Bronchial epithelial cell (primary cell): ENCODE measurements at regions not wholly inside any gene's neighbourhood (a gene's known extent, or its start where the extent isn't known, plus 50 kb on each side); places are given as distances from the start of the nearest gene placed in this dataset.

Experiments used
- DNase-seq: peaks from one replicate; pipeline ENCODE4 v3.0.0-alpha.2; 2010; ENCODE audit warnings: low read depth
- FAIRE-seq: peaks from 2 replicates; lab custom pipeline; 2011; peaks lifted over from hg19 to GRCh38; lab: Jason Lieb, UNC
- H3K27me3 ChIP-seq: 2 replicates; pipeline ENCODE4 v1.5.1; 2011; ENCODE audit warnings: low read length; ENCODE audit not compliant: control insufficient read depth, insufficient read depth
- H3K36me3 ChIP-seq: 2 replicates; pipeline ENCODE4 v1.5.1; 2011; ENCODE audit warnings: low read length; ENCODE audit not compliant: control insufficient read depth, insufficient read depth
- H3K4me3 ChIP-seq: 2 replicates; pipeline ENCODE4 v1.5.1; 2011; ENCODE audit warnings: mild to moderate bottlenecking, low read depth, low read length, control low read depth
- CTCF ChIP-seq: IDR thresholded peaks from 2 replicates; pipeline ENCODE4 v1.5.1; 2011; ENCODE audit warnings: mild to moderate bottlenecking, moderate library complexity, low read length, control low read depth, inconsistent platforms; ENCODE audit not compliant: insufficient read depth, severe bottlenecking

GRCh38 chr16:11450136-11450535 is 104.9 kb downstream of the RMI2 start:
- no peaks in the 10 kb centered on the region for H3K27me3 ChIP-seq
- TF ChIP-seq CTCF: no peak

GRCh38 chr16:11452298-11452697 is 107.0 kb downstream of the RMI2 start:
- FAIRE-seq (no peak), DNase-seq (no peak)
- H3K27me3 ChIP-seq: no peaks in the 10 kb centered on the region
- H3K36me3 ChIP-seq: no peaks in the 10 kb centered on the region
- TF ChIP-seq CTCF: no peak
- H3K4me3 ChIP-seq: no peak overlapping the region

More at GRCh38 chr16:11450136-11450535, 104.9 kb downstream of the RMI2 start:
- no peak overlapping the region for H3K4me3 ChIP-seq
- no peak for DNase-seq
- no peak for FAIRE-seq
- H3K36me3 ChIP-seq: no peaks in the 10 kb centered on the region

DNA sequence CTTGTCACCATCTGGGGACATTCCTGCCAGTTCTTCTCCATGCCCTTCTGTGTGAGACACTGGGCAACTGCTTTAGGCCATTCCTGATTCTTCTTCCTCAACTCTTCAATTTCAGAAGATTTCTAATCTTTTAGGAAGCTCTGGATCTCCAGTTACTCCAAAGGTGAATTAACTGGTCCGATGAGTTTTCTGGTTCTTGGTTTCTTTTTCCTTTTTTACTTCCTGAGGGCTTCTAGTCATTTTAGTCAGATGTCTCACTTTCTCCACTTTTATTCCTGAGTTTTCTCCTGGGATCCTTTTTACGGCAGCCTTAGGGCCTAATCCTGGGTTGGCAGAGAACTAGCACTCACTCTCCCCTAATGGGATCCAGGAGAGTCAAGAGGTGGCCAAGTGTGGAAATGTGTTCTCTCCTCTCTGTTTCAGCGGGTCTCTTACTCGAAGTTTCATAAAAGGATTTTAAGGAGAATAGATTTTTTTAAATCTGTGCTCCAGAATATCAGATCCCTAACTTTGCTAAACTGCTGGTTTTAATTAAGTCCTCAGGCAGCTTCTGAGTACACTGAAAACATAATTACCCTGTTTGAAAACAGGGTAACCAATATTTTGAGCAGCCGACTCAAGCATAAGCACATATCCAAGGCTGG is 107.6 kb downstream of the RMI2 start:
- FAIRE-seq (no peak), DNase-seq (no peak)
- Histone ChIP-seq H3K36me3 (no peaks in the 10 kb centered on the region), H3K27me3 (no peaks in the 10 kb centered on the region), H3K4me3 (no peak overlapping the region)
- TF ChIP-seq CTCF: no peak

GRCh38 chr16:11456741-11457140 is 111.5 kb downstream of the RMI2 start:
- Histone ChIP-seq H3K4me3 (no peak overlapping the region), H3K27me3 (no peaks in the 10 kb centered on the region), H3K36me3 (no peaks in the 10 kb centered on the region)
- DNase-seq: no peak
- TF ChIP-seq CTCF: no peak
- FAIRE-seq: no peak

GRCh38 chr16:11459722-11460121 is 114.5 kb downstream of the RMI2 start:
- no peak overlapping the region for H3K4me3 ChIP-seq
- no peaks in the 10 kb centered on the region for H3K36me3 ChIP-seq
- DNase-seq: no peak
- peaks cover under 1% of the 10 kb centered on the region for H3K27me3 ChIP-seq
- TF ChIP-seq CTCF: no peak
- FAIRE-seq: no peak

DNA sequence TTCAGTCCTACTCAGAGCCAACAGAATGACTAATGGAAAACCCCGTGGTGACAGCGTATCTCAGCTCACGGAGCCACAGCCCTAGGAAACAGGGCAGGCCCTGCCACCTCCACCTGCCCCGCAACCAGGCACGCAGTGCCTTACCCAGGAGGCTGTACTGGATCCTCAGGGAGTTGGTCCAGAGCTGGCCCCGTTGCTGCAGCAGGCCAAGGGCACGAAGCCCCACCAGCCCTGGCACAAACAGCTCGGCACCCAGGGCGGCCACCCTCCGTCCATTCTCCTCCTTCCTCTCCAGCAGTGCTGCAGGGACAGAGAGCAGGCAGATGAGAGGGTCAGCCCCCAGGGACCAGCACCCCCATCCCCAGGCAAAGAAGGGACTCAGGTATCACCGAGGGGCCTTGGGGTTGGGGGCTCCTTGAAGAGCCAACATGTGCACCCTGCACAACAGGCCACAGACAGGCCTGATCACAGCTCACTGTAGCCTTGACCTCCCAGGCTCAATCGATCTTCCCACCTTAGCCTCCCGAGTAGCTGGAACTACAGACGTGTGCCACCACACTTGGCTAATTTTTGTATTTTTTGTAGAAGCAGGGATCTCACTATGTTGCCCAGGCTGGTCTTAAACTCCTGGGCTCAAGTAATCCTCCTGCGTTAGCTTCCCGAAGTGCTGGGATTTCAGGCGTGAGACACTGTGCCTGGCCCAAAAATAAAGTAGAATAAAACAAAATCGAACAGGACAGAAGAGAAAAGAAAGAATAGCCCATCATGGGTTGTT is 115.7 kb downstream of the RMI2 start:
- H3K4me3 ChIP-seq: no peak overlapping the region
- no peaks in the 10 kb centered on the region for H3K36me3 ChIP-seq
- H3K27me3 ChIP-seq: peaks cover 3% of the 10 kb centered on the region
- TF ChIP-seq CTCF: no peak
- no peak for DNase-seq
- FAIRE-seq: no peak
